ENCODE measurements at regions not wholly inside any gene's neighbourhood (a gene's known extent, or its start where the extent isn't known, plus 50 kb on each side); places are given as distances from the start of the nearest gene placed in this dataset.
"Not testable (repeated sequence)": the region's sequence is repeated elsewhere in the genome, so short reads cannot be mapped to it uniquely, and the experiment has no call there.

GRCh38 chr2:83364264-83364663 lies 1094.8 kb downstream of the SUCLG1 start:
- DNase-seq (ENCODE audit: low read depth, low spot score): no peak
- H3K36me3 ChIP-seq (ENCODE audit: insufficient read depth, low read length): no peaks in the 10 kb centered on the region
- no peak overlapping the region for H3K9ac ChIP-seq (ENCODE audit: insufficient read length)
- H3K9me3 ChIP-seq (ENCODE audit: low read depth, low read length): no peaks in the 10 kb centered on the region
- H3K4me3 ChIP-seq: no peak overlapping the region
- H3K27ac ChIP-seq: no peak overlapping the region
- TF ChIP-seq POLR2AphosphoS5 (IDR thresholded peaks at IDR 0.05; ENCODE audit: borderline replicate concordance, low read depth, low read length) (no peak), FOXP2 (optimal IDR thresholded peaks at IDR 0.05; ENCODE audit: control extremely low read depth, extremely low read length, insufficient read depth) (no peak), EZH2 (IDR thresholded peaks at IDR 0.05) (no peak)

GRCh38 chr2:83363138-83363537 lies 1095.9 kb downstream of the SUCLG1 start:
- H3K4me3 ChIP-seq; H3K36me3 ChIP-seq (ENCODE audit: insufficient read depth, low read length); H3K9me3 ChIP-seq (ENCODE audit: low read depth, low read length); H3K9ac ChIP-seq (ENCODE audit: insufficient read length); DNase-seq (ENCODE audit: low read depth, low spot score); H3K27ac ChIP-seq: not testable (repeated sequence)

GRCh38 chr2:83359336-83359735 lies 1099.7 kb downstream of the SUCLG1 start:
- TF ChIP-seq EZH2 (IDR thresholded peaks at IDR 0.05) (no peak), POLR2AphosphoS5 (IDR thresholded peaks at IDR 0.05; ENCODE audit: borderline replicate concordance, low read depth, low read length) (no peak)
- H3K9me3 ChIP-seq (ENCODE audit: low read depth, low read length): no peaks in the 10 kb centered on the region
- no peak for DNase-seq (ENCODE audit: low read depth, low spot score)
- H3K4me3 ChIP-seq: no peak overlapping the region
- no peak overlapping the region for H3K27ac ChIP-seq
- H3K9ac ChIP-seq (ENCODE audit: insufficient read length): no peak overlapping the region
- H3K36me3 ChIP-seq (ENCODE audit: insufficient read depth, low read length): no peaks in the 10 kb centered on the region

GRCh38 chr2:83342860-83343329 lies 1116.2 kb downstream of the SUCLG1 start:
- H3K4me3 ChIP-seq: no peak overlapping the region
- no peaks in the 10 kb centered on the region for H3K36me3 ChIP-seq (ENCODE audit: insufficient read depth, low read length)
- TF ChIP-seq POLR2AphosphoS5 (IDR thresholded peaks at IDR 0.05; ENCODE audit: borderline replicate concordance, low read depth, low read length) (no peak), EZH2 (IDR thresholded peaks at IDR 0.05) (no peak), FOXP2 (optimal IDR thresholded peaks at IDR 0.05; ENCODE audit: control extremely low read depth, extremely low read length, insufficient read depth) (no peak)
- H3K27ac ChIP-seq: no peak overlapping the region
- H3K9me3 ChIP-seq (ENCODE audit: low read depth, low read length): no peaks in the 10 kb centered on the region
- H3K9ac ChIP-seq (ENCODE audit: insufficient read length): no peak overlapping the region
- no peak for DNase-seq (ENCODE audit: low read depth, low spot score)

- H3K36me3 ChIP-seq (ENCODE audit: insufficient read depth, low read length): no peaks in the 10 kb centered on the region
- H3K27ac ChIP-seq: no peak overlapping the region
- no peak for TF ChIP-seq POLR2AphosphoS5 (IDR thresholded peaks at IDR 0.05; ENCODE audit: borderline replicate concordance, low read depth, low read length)
- TF ChIP-seq EZH2 (IDR thresholded peaks at IDR 0.05): no peak
- no peak for TF ChIP-seq FOXP2 (optimal IDR thresholded peaks at IDR 0.05; ENCODE audit: control extremely low read depth, extremely low read length, insufficient read depth)
- no peak overlapping the region for H3K4me3 ChIP-seq
- DNase-seq (ENCODE audit: low read depth, low spot score): no peak
- H3K9me3 ChIP-seq (ENCODE audit: low read depth, low read length): no peaks in the 10 kb centered on the region
- H3K9ac ChIP-seq (ENCODE audit: insufficient read length): no peak overlapping the region
Measured at GRCh38 chr2:83340424-83340823, 1118.7 kb downstream of the SUCLG1 start.

GRCh38 chr2:83339942-83340341 lies 1119.1 kb downstream of the SUCLG1 start:
- H3K36me3 ChIP-seq (ENCODE audit: insufficient read depth, low read length); H3K9ac ChIP-seq (ENCODE audit: insufficient read length); H3K27ac ChIP-seq; H3K4me3 ChIP-seq; DNase-seq (ENCODE audit: low read depth, low spot score); H3K9me3 ChIP-seq (ENCODE audit: low read depth, low read length): not testable (repeated sequence)

GRCh38 chr2:83331810-83332209 lies 1127.3 kb downstream of the SUCLG1 start:
- Histone ChIP-seq H3K9me3 (ENCODE audit: low read depth, low read length) (no peaks in the 10 kb centered on the region), H3K9ac (ENCODE audit: insufficient read length) (no peak overlapping the region), H3K4me3 (no peak overlapping the region), H3K27ac (no peak overlapping the region), H3K36me3 (ENCODE audit: insufficient read depth, low read length) (no peaks in the 10 kb centered on the region)
- no peak for DNase-seq (ENCODE audit: low read depth, low spot score)
- no peak for TF ChIP-seq FOXP2 (optimal IDR thresholded peaks at IDR 0.05; ENCODE audit: control extremely low read depth, extremely low read length, insufficient read depth)

- H3K9ac ChIP-seq (ENCODE audit: insufficient read length): no peak overlapping the region
- no peak overlapping the region for H3K27ac ChIP-seq
- no peaks in the 10 kb centered on the region for H3K9me3 ChIP-seq (ENCODE audit: low read depth, low read length)
- TF ChIP-seq EZH2 (IDR thresholded peaks at IDR 0.05): no peak
- TF ChIP-seq FOXP2 (optimal IDR thresholded peaks at IDR 0.05; ENCODE audit: control extremely low read depth, extremely low read length, insufficient read depth): no peak
- no peak for TF ChIP-seq POLR2AphosphoS5 (IDR thresholded peaks at IDR 0.05; ENCODE audit: borderline replicate concordance, low read depth, low read length)
- H3K36me3 ChIP-seq (ENCODE audit: insufficient read depth, low read length): no peaks in the 10 kb centered on the region
- DNase-seq (ENCODE audit: low read depth, low spot score): no peak
- no peak overlapping the region for H3K4me3 ChIP-seq
Measured at GRCh38 chr2:83323038-83323437, 1136.0 kb downstream of the SUCLG1 start.

GRCh38 chr2:83320053-83320452 lies 1139.0 kb downstream of the SUCLG1 start:
- no peak for DNase-seq (ENCODE audit: low read depth, low spot score)
- no peak overlapping the region for H3K27ac ChIP-seq
- H3K9ac ChIP-seq (ENCODE audit: insufficient read length): no peak overlapping the region
- H3K36me3 ChIP-seq (ENCODE audit: insufficient read depth, low read length): no peaks in the 10 kb centered on the region
- H3K9me3 ChIP-seq (ENCODE audit: low read depth, low read length): no peaks in the 10 kb centered on the region
- H3K4me3 ChIP-seq: no peak overlapping the region
- TF ChIP-seq FOXP2 (optimal IDR thresholded peaks at IDR 0.05; ENCODE audit: control extremely low read depth, extremely low read length, insufficient read depth) (no peak), POLR2AphosphoS5 (IDR thresholded peaks at IDR 0.05; ENCODE audit: borderline replicate concordance, low read depth, low read length) (no peak), EZH2 (IDR thresholded peaks at IDR 0.05) (no peak)

Measured in SK-N-MC (cell line).